ENCODE measurements at regions not wholly inside any gene's neighbourhood (a gene's known extent, or its start where the extent isn't known, plus 50 kb on each side); places are given as distances from the start of the nearest gene placed in this dataset.

GRCh38 chr15:95329362-95329761 lies 1001.1 kb upstream of the NR2F2 start:
- no peak for TF ChIP-seq STAT1 (IDR thresholded peaks at IDR 0.05; ENCODE audit: unreplicated experiment)
- no peak for TF ChIP-seq EZH2 (IDR thresholded peaks at IDR 0.05; ENCODE audit: low read depth, unreplicated experiment)
